ENCODE measurements at regions not wholly inside any gene's neighbourhood (a gene's known extent, or its start where the extent isn't known, plus 50 kb on each side); places are given as distances from the start of the nearest gene placed in this dataset.

- TF ChIP-seq CTCF (IDR thresholded peaks at IDR 0.05) (no peak), EZH2phosphoT487 (IDR thresholded peaks at IDR 0.05) (no peak), EZH2 (IDR thresholded peaks at IDR 0.05) (no peak)
Observed at GRCh38 chr12:131441638-131442336, 269.1 kb upstream of the SFSWAP start.
